Fibroblast of mammary gland (primary cell): ENCODE measurements at regions not wholly inside any gene's neighbourhood (a gene's known extent, or its start where the extent isn't known, plus 50 kb on each side); places are given as distances from the start of the nearest gene placed in this dataset.

ENCODE experiments used
- DNase-seq: peaks from one replicate; pipeline ENCODE4 v3.0.0-alpha.2; 2010; ENCODE audit warnings: low read depth
- H3K4me3 ChIP-seq: 2 replicates; pipeline ENCODE4 v1.5.1; 2011; ENCODE audit warnings: low read depth, mild to moderate bottlenecking, low read length, moderate library complexity; ENCODE audit not compliant: control insufficient read depth
- CTCF ChIP-seq: conservative IDR thresholded peaks from 2 replicates; pipeline ENCODE4 v1.5.1; 2011; ENCODE audit warnings: low read depth, low read length, inconsistent platforms; ENCODE audit not compliant: control insufficient read depth, insufficient read depth

- H3K4me3 ChIP-seq = no peak overlapping the region
- TF ChIP-seq CTCF = no peak
- no peak for DNase-seq
Measured at GRCh38 chrX:28099166-28099565, 117.9 kb upstream of the DCAF8L1 start.

- DNase-seq = no peak
- no peak overlapping the region for H3K4me3 ChIP-seq
- TF ChIP-seq CTCF = no peak
Measured at GRCh38 chrX:28085653-28086052, 104.4 kb upstream of the DCAF8L1 start.

- TF ChIP-seq CTCF = no peak
- H3K4me3 ChIP-seq = no peak overlapping the region
- DNase-seq = no peak
Measured at GRCh38 chrX:28058901-28059300, 77.7 kb upstream of the DCAF8L1 start.

GRCh38 chrX:28042826-28043564 is 61.7 kb upstream of the DCAF8L1 start:
- no peak for TF ChIP-seq CTCF
- DNase-seq = no peak
- no peak overlapping the region for H3K4me3 ChIP-seq

- no peak for DNase-seq
- H3K4me3 ChIP-seq = no peak overlapping the region
- no peak for TF ChIP-seq CTCF
Measured at GRCh38 chrX:28042260-28042659, 61.0 kb upstream of the DCAF8L1 start.

GRCh38 chrX:28039258-28039657 is 58.0 kb upstream of the DCAF8L1 start:
- H3K4me3 ChIP-seq = no peak overlapping the region
- DNase-seq = no peak
- no peak for TF ChIP-seq CTCF
